Progenitor cell of endocrine pancreas (in vitro differentiated cells): ENCODE measurements at regions not wholly inside any gene's neighbourhood (a gene's known extent, or its start where the extent isn't known, plus 50 kb on each side); places are given as distances from the start of the nearest gene placed in this dataset.

Source experiments
- DNase-seq: peaks from one replicate; pipeline ENCODE4 v3.0.0; 2021; ENCODE audit warnings: low spot score; ENCODE audit not compliant: unreplicated experiment
- H3K27ac Mint-ChIP-seq: 2 replicates; pipeline ENCODE4 v1.8.0; 2021; ENCODE audit warnings: mild to moderate bottlenecking, moderate library complexity, mixed read lengths
- H3K27me3 Mint-ChIP-seq: 2 replicates; pipeline ENCODE4 v1.8.0; 2021; ENCODE audit warnings: mixed read lengths
- H3K36me3 Mint-ChIP-seq: 2 replicates; pipeline ENCODE4 v1.8.0; 2022; ENCODE audit warnings: mixed read lengths; ENCODE audit not compliant: insufficient read depth
- H3K4me1 Mint-ChIP-seq: 2 replicates; pipeline ENCODE4 v1.8.0; 2021; ENCODE audit warnings: low read depth, mixed read lengths
- H3K4me3 Mint-ChIP-seq: 2 replicates; pipeline ENCODE4 v1.8.0; 2021; ENCODE audit warnings: low read depth, mild to moderate bottlenecking, moderate library complexity, mixed read lengths
- H3K9me3 Mint-ChIP-seq: 2 replicates; pipeline ENCODE4 v1.8.0; 2021; ENCODE audit warnings: low read depth, mixed read lengths
- CTCF ChIP-seq: fragments of 200-600 bp; sonication (generic); IDR thresholded peaks from one replicate; pipeline ENCODE4 v1.5.0; 2021; ENCODE audit warnings: antibody characterized with exemption, mild to moderate bottlenecking; ENCODE audit not compliant: unreplicated experiment

GRCh38 chr11:122271137-122271536, 155.1 kb upstream of the BLID start:
- TF ChIP-seq CTCF: no peak
- no peak for DNase-seq
- Mint-ChIP-seq H3K4me1 (peaks cover 3% of the 10 kb centered on the region), H3K27ac (no peak overlapping the region), H3K27me3 (peaks cover 8% of the 10 kb centered on the region), H3K4me3 (no peak overlapping the region), H3K9me3 (no peaks in the 10 kb centered on the region), H3K36me3 (no peaks in the 10 kb centered on the region)

DNA sequence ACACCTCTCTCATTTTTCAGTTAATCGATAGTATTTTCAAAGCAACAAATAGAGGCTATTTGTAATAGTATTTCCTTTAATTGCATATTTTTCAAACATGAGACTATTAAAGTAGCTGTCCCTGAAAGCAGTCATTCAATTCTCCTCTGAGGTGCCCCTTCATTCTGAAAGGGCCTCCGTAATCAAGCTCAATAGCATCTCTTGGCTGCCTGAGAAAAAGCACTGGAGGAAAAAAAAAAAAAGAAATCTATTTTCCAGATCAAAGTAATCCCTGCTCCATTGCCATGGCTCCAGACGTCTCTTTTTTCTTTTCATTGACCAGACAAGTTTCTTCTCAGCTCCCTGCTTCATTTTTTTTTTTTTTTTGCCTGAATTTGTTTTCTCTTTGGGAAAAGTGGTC, 154.5 kb upstream of the BLID start:
- no peaks in the 10 kb centered on the region for H3K9me3 Mint-ChIP-seq
- TF ChIP-seq CTCF: no peak
- peaks cover 8% of the 10 kb centered on the region for H3K27me3 Mint-ChIP-seq
- no peak for DNase-seq
- H3K4me3 Mint-ChIP-seq: no peak overlapping the region
- H3K4me1 Mint-ChIP-seq: peaks cover 3% of the 10 kb centered on the region
- H3K27ac Mint-ChIP-seq: no peak overlapping the region
- no peaks in the 10 kb centered on the region for H3K36me3 Mint-ChIP-seq

DNA sequence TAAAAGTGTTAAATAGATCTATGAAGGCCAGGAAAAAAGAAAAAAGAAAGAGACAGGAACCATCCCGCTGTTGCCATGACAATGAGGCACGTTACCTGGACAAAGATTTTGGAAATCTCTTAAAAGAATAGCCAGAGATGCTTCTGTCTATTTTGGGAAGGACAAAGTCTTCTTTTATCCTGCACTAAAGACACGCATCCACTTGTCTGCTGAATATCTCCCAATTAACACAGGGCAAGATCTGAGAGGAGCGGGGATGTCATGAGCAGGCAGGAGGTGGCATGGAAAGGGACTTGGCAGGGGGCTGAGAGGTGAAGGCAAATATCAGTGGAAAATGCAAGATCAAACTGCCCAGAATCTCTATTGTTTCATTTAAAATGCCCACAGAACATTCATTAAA, 153.8 kb upstream of the BLID start:
- H3K4me1 Mint-ChIP-seq: peaks cover 3% of the 10 kb centered on the region
- H3K27me3 Mint-ChIP-seq: peaks cover 8% of the 10 kb centered on the region
- no peaks in the 10 kb centered on the region for H3K36me3 Mint-ChIP-seq
- H3K9me3 Mint-ChIP-seq: no peaks in the 10 kb centered on the region
- TF ChIP-seq CTCF: no peak
- no peak for DNase-seq
- no peak overlapping the region for H3K4me3 Mint-ChIP-seq
- no peak overlapping the region for H3K27ac Mint-ChIP-seq

DNA sequence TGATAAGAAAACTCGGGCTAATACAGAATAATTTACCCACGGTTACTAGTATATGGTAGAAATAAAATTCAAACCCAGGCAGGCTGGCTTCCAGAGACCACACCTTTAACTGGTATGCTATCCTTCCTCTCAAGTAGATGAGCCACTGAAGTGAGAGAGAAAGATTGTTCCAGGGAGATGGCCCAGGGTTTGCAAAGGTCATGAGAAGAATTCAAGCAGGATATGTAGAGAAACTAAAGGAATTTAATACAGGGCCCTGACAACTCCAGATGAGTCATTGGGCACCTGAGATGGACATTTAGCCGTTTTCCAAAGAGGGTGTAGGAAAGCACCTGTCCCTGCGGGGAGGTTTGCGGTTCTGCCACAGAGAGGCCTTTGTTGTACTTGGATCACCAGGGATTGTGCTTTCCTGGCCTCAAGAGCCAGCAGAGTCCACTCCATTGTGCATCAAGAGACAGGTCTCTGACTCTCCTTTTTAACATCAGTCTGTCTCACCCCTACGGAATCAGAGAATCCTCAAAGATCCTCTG, 152.7 kb upstream of the BLID start:
- no peaks in the 10 kb centered on the region for H3K4me1 Mint-ChIP-seq
- TF ChIP-seq CTCF: no peak
- DNase-seq: no peak
- H3K27me3 Mint-ChIP-seq: peaks cover 8% of the 10 kb centered on the region
- no peak overlapping the region for H3K4me3 Mint-ChIP-seq
- no peak overlapping the region for H3K27ac Mint-ChIP-seq
- no peaks in the 10 kb centered on the region for H3K9me3 Mint-ChIP-seq
- no peaks in the 10 kb centered on the region for H3K36me3 Mint-ChIP-seq

DNA sequence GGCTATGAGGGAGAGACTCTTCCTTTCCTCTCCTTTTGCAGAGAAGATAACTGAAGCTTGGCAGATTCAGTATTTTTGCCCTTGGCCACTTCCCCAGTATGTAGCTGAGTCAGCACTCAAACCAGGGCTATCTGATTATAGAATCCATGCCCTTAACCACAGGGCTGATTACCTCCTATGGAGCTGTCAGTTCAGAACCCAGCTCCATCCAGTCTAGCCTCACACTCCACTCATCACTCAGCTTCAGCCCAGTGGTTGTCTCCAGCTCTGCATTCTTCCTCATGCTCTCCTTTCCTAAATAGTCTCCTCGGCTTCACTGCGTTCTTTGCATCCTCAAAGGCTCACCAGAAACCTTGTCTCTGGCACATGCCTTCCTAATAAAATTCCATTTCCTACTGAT, 151.6 kb upstream of the BLID start:
- Mint-ChIP-seq H3K9me3 (no peaks in the 10 kb centered on the region), H3K27me3 (peaks cover 8% of the 10 kb centered on the region), H3K36me3 (no peaks in the 10 kb centered on the region), H3K27ac (no peak overlapping the region), H3K4me1 (no peaks in the 10 kb centered on the region), H3K4me3 (no peak overlapping the region)
- TF ChIP-seq CTCF: no peak
- no peak for DNase-seq
